ENCODE measurements at regions not wholly inside any gene's neighbourhood (a gene's known extent, or its start where the extent isn't known, plus 50 kb on each side); places are given as distances from the start of the nearest gene placed in this dataset.

- Histone ChIP-seq H3K4me1 (ENCODE audit: control insufficient read depth, insufficient read depth, low read length) (no peaks in the 10 kb centered on the region), H2BK120ac (ENCODE audit: low read depth, low read length) (no peak overlapping the region), H4K20me1 (ENCODE audit: insufficient read depth, low read length) (no peaks in the 10 kb centered on the region), H4K91ac (ENCODE audit: insufficient read depth, low read depth, low read length) (no peak overlapping the region), H2AFZ (replicated peaks; ENCODE audit: low read length, poor library complexity) (no peak overlapping the region), H4K5ac (ENCODE audit: low read depth, low read length) (no peak overlapping the region), H3K9ac (ENCODE audit: low read depth, low read length) (no peak overlapping the region), H3K56ac (ENCODE audit: extremely low read depth, insufficient read depth, low read length) (no peak overlapping the region), H3K4ac (ENCODE audit: low read depth, low read length) (no peak overlapping the region), H2BK20ac (ENCODE audit: low read depth, low read length) (no peak overlapping the region), H2BK15ac (ENCODE audit: low read depth, low read length) (no peak overlapping the region), H2BK5ac (ENCODE audit: low read depth, low read length, poor library complexity, severe bottlenecking) (no peak overlapping the region), H3K4me2 (ENCODE audit: low read depth, low read length) (no peak overlapping the region), H2AK5ac (ENCODE audit: low read depth, low read length) (no peak overlapping the region), H3K27me3 (ENCODE audit: control insufficient read depth, insufficient read depth, low read length) (no peaks in the 10 kb centered on the region), H3K9me3 (ENCODE audit: control insufficient read depth, insufficient read depth, low read length) (no peaks in the 10 kb centered on the region), H3K27ac (ENCODE audit: insufficient read depth, low read length) (no peak overlapping the region), H3K18ac (ENCODE audit: low read depth, low read length) (no peak overlapping the region), H3K4me3 (ENCODE audit: insufficient read depth, low read depth, low read length) (no peak overlapping the region), H3K79me1 (ENCODE audit: low read depth in 1 of 2, low read length in 2 of 2) (no peaks in the 10 kb centered on the region), H3K23ac (ENCODE audit: low read depth, low read length) (no peak overlapping the region), H3K36me3 (ENCODE audit: control insufficient read depth, insufficient read depth, low read length) (no peaks in the 10 kb centered on the region), H4K8ac (ENCODE audit: low read depth in 2 of 2, low read length in 2 of 2) (no peak overlapping the region), H2AK9ac (replicated peaks; ENCODE audit: low read depth, low read length, poor library complexity) (no peak overlapping the region), H3K14ac (replicated peaks; ENCODE audit: low read depth, low read length) (no peak overlapping the region), H3K9me1 (ENCODE audit: insufficient read depth, low read length) (no peaks in the 10 kb centered on the region)
- DNase-seq: no peak
- ATAC-seq (ENCODE audit: low read depth): no peak
- ChIA-PET POLR2A (ENCODE audit: unreplicated experiment) (no interaction called here), CTCF (no interaction called here)
- intact Hi-C loops (cut with micrococcal nuclease): no loop called here
- TF ChIP-seq CEBPB (IDR thresholded peaks at IDR 0.05; ENCODE audit: low read depth, low read length) (no peak), MAZ (IDR thresholded peaks at IDR 0.05; ENCODE audit: borderline replicate concordance, low read depth, low read length) (no peak), RAD21 (IDR thresholded peaks at IDR 0.05; ENCODE audit: low read length) (no peak)
- no TSS peak for BruUV-seq (replicated peaks)
- no CpG with 5 or more reads among the region's 2 CpGs for WGBS, 2 experiments (ENCODE audit: extremely low coverage in 2 of 2, insufficient read length in 1 of 2)
- in situ Hi-C loops (cut with MboI; ENCODE audit: low sequenced_read_pairs): no loop called here
- dilution Hi-C loops (cut with HindIII; ENCODE audit: low sequenced_read_pairs, unreplicated experiment): no loop called here
Observed at GRCh38 chr4:169899295-169899694, 126.9 kb downstream of the MFAP3L start.

Data from IMR-90 (cell line).